HG03520 (cell line): ENCODE measurements at regions not wholly inside any gene's neighbourhood (a gene's known extent, or its start where the extent isn't known, plus 50 kb on each side); places are given as distances from the start of the nearest gene placed in this dataset.
"Not testable (repeated sequence)": the region's sequence is repeated elsewhere in the genome, so short reads cannot be mapped to it uniquely, and the experiment has no call there.

Experiments
- ATAC-seq: cut with Tn5 transposase; IDR thresholded peaks from one replicate; pipeline ENCODE4 v1.9.1; 2021; ENCODE audit warnings: mild to moderate bottlenecking, moderate library complexity; ENCODE audit not compliant: unreplicated experiment

GRCh38 chr2:219724628-219725027 is 97.2 kb downstream of the SLC4A3 start:
- ATAC-seq: no peak

GRCh38 chr2:219726916-219727315 is 99.5 kb downstream of the SLC4A3 start:
- ATAC-seq: no peak

- no peak for ATAC-seq
Observed at GRCh38 chr2:219727771-219728429, 100.5 kb downstream of the SLC4A3 start.

GRCh38 chr2:219728991-219729487 is 101.6 kb downstream of the SLC4A3 start:
- ATAC-seq: no peak

- ATAC-seq: no peak
Observed at GRCh38 chr2:219731173-219731572, 103.7 kb downstream of the SLC4A3 start.

- ATAC-seq: no peak
Observed at GRCh38 chr2:219733106-219733505, 105.7 kb downstream of the SLC4A3 start.

- ATAC-seq: no peak
Observed at GRCh38 chr2:219733746-219734145, 106.3 kb downstream of the SLC4A3 start.

- no peak for ATAC-seq
Observed at GRCh38 chr2:219736209-219736608, 108.8 kb downstream of the SLC4A3 start.

- no peak for ATAC-seq
Observed at GRCh38 chr2:219737270-219737691, 109.9 kb downstream of the SLC4A3 start.

- no peak for ATAC-seq
Observed at GRCh38 chr2:219739066-219739465, 111.6 kb downstream of the SLC4A3 start.

- ATAC-seq: no peak
Observed at GRCh38 chr2:219739866-219740440, 112.5 kb downstream of the SLC4A3 start.

- ATAC-seq: no peak
Observed at GRCh38 chr2:219743548-219743947, 116.1 kb downstream of the SLC4A3 start.

GRCh38 chr2:219744066-219744465 is 116.6 kb downstream of the SLC4A3 start:
- ATAC-seq: no peak

GRCh38 chr2:219744600-219744999 is 117.2 kb downstream of the SLC4A3 start:
- no peak for ATAC-seq

GRCh38 chr2:219747637-219748036 is 120.2 kb downstream of the SLC4A3 start:
- no peak for ATAC-seq

- ATAC-seq: no peak
Observed at GRCh38 chr2:219748671-219749570, 121.5 kb downstream of the SLC4A3 start.

GRCh38 chr2:219751121-219751520 is 123.7 kb downstream of the SLC4A3 start:
- not testable (repeated sequence) for ATAC-seq

GRCh38 chr2:219752726-219753125 is 125.3 kb downstream of the SLC4A3 start:
- ATAC-seq: no peak

GRCh38 chr2:219758907-219759680 is 131.7 kb downstream of the SLC4A3 start:
- ATAC-seq: no peak

- no peak for ATAC-seq
Observed at GRCh38 chr2:219759801-219760200, 132.4 kb downstream of the SLC4A3 start.
